HG02610 (cell line): ENCODE measurements at regions not wholly inside any gene's neighbourhood (a gene's known extent, or its start where the extent isn't known, plus 50 kb on each side); places are given as distances from the start of the nearest gene placed in this dataset.
"Not testable (repeated sequence)": the region's sequence is repeated elsewhere in the genome, so short reads cannot be mapped to it uniquely, and the experiment has no call there.

Experiments used
- ATAC-seq: cut with Tn5 transposase; IDR thresholded peaks from one replicate; pipeline ENCODE4 v1.9.1; 2021; ENCODE audit warnings: mild to moderate bottlenecking, moderate library complexity; ENCODE audit not compliant: unreplicated experiment

GRCh38 chr4:124070688-124071484, 641.6 kb downstream of the ANKRD50 start:
- ATAC-seq = no peak

- ATAC-seq = not testable (repeated sequence)
Observed at GRCh38 chr4:124075276-124075675, 637.3 kb downstream of the ANKRD50 start.

- no peak for ATAC-seq
Observed at GRCh38 chr4:124079174-124079780, 633.3 kb downstream of the ANKRD50 start.

- ATAC-seq = no peak
Observed at GRCh38 chr4:124083711-124084110, 628.8 kb downstream of the ANKRD50 start.

- no peak for ATAC-seq
Observed at GRCh38 chr4:124085561-124086180, 626.9 kb downstream of the ANKRD50 start.

GRCh38 chr4:124090021-124090420, 622.5 kb downstream of the ANKRD50 start:
- no peak for ATAC-seq

- ATAC-seq = no peak
Observed at GRCh38 chr4:124092101-124092500, 620.4 kb downstream of the ANKRD50 start.

GRCh38 chr4:124092541-124092984, 620.0 kb downstream of the ANKRD50 start:
- no peak for ATAC-seq

GRCh38 chr4:124095621-124096020, 616.9 kb downstream of the ANKRD50 start:
- no peak for ATAC-seq

GRCh38 chr4:124096290-124096689, 616.2 kb downstream of the ANKRD50 start:
- no peak for ATAC-seq

GRCh38 chr4:124097447-124097846, 615.1 kb downstream of the ANKRD50 start:
- no peak for ATAC-seq

GRCh38 chr4:124104101-124104500, 608.4 kb downstream of the ANKRD50 start:
- no peak for ATAC-seq

- no peak for ATAC-seq
Observed at GRCh38 chr4:124104628-124105027, 607.9 kb downstream of the ANKRD50 start.

- no peak for ATAC-seq
Observed at GRCh38 chr4:124105212-124105611, 607.3 kb downstream of the ANKRD50 start.

- ATAC-seq = no peak
Observed at GRCh38 chr4:124111411-124111810, 601.1 kb downstream of the ANKRD50 start.

GRCh38 chr4:124111922-124112321, 600.6 kb downstream of the ANKRD50 start:
- ATAC-seq = no peak

GRCh38 chr4:124118061-124118460, 594.5 kb downstream of the ANKRD50 start:
- ATAC-seq = no peak

GRCh38 chr4:124121461-124121971, 591.0 kb downstream of the ANKRD50 start:
- no peak for ATAC-seq

- no peak for ATAC-seq
Observed at GRCh38 chr4:124123181-124123580, 589.4 kb downstream of the ANKRD50 start.

GRCh38 chr4:124123721-124124120, 588.8 kb downstream of the ANKRD50 start:
- no peak for ATAC-seq

- not testable (repeated sequence) for ATAC-seq
Observed at GRCh38 chr4:124131324-124131723, 581.2 kb downstream of the ANKRD50 start.

GRCh38 chr4:124132161-124132560, 580.4 kb downstream of the ANKRD50 start:
- ATAC-seq = no peak
